ENCODE measurements at regions not wholly inside any gene's neighbourhood (a gene's known extent, or its start where the extent isn't known, plus 50 kb on each side); places are given as distances from the start of the nearest gene placed in this dataset.

DNA sequence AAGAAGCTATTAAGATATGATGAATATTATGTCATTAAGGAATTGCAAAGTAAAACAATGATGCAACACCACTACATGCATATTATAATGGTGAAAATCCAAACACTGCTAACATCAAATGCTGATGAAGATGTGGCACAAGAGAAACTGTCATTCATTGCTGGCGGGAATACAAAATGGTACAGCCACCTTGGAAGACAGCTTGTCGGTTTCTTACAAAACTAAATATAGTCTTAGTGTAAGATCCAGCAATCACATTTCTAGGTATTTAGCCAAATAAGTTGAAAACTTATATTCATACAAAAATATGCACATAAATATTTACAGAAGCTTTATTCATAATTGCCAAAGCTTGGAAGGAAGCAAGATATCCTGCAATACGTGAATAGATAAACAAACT is 114.9 kb upstream of the EDNRB start:
- Histone ChIP-seq H3F3A (ENCODE audit: control insufficient read depth, insufficient read depth) (no peaks in the 10 kb centered on the region), H3K9me3 (ENCODE audit: control insufficient read depth, insufficient read depth, low read length) (no peaks in the 10 kb centered on the region), H3K36me3 (ENCODE audit: control insufficient read depth, low read length) (no peaks in the 10 kb centered on the region), H3K27me3 (ENCODE audit: control insufficient read depth, low read length) (no peaks in the 10 kb centered on the region), H3K9me2 (replicated peaks; ENCODE audit: control insufficient read depth, low read length) (no peaks in the 10 kb centered on the region), H3K4me1 (ENCODE audit: control insufficient read depth, low read length) (no peaks in the 10 kb centered on the region), H3K4me2 (ENCODE audit: low read length) (no peak overlapping the region), H4K20me1 (ENCODE audit: control insufficient read depth, insufficient read depth, low read depth, low read length) (no peaks in the 10 kb centered on the region), H3K79me2 (ENCODE audit: control insufficient read depth, low read length) (no peaks in the 10 kb centered on the region), H3K27ac (ENCODE audit: low read depth, low read length) (no peak overlapping the region), H3K4me3 (ENCODE audit: low read length) (no peak overlapping the region)
- TF ChIP-seq, protein P1, sequence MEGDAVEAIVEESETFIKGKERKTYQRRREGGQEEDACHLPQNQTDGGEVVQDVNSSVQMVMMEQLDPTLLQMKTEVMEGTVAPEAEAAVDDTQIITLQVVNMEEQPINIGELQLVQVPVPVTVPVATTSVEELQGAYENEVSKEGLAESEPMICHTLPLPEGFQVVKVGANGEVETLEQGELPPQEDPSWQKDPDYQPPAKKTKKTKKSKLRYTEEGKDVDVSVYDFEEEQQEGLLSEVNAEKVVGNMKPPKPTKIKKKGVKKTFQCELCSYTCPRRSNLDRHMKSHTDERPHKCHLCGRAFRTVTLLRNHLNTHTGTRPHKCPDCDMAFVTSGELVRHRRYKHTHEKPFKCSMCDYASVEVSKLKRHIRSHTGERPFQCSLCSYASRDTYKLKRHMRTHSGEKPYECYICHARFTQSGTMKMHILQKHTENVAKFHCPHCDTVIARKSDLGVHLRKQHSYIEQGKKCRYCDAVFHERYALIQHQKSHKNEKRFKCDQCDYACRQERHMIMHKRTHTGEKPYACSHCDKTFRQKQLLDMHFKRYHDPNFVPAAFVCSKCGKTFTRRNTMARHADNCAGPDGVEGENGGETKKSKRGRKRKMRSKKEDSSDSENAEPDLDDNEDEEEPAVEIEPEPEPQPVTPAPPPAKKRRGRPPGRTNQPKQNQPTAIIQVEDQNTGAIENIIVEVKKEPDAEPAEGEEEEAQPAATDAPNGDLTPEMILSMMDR (IDR thresholded peaks at IDR 0.05; ENCODE audit: low read depth, low read length, poor library complexity, severe bottlenecking): no peak
- no peak for TF ChIP-seq EZH2phosphoT487 (IDR thresholded peaks at IDR 0.05; ENCODE audit: borderline replicate concordance, low read length)

- H3F3A ChIP-seq (ENCODE audit: control insufficient read depth, insufficient read depth): no peaks in the 10 kb centered on the region
- H3K27me3 ChIP-seq (ENCODE audit: control insufficient read depth, low read length): no peaks in the 10 kb centered on the region
- H4K20me1 ChIP-seq (ENCODE audit: control insufficient read depth, insufficient read depth, low read depth, low read length): no peaks in the 10 kb centered on the region
- no peak overlapping the region for H3K27ac ChIP-seq (ENCODE audit: low read depth, low read length)
- no peaks in the 10 kb centered on the region for H3K9me3 ChIP-seq (ENCODE audit: control insufficient read depth, insufficient read depth, low read length)
- H3K4me3 ChIP-seq (ENCODE audit: low read length): no peak overlapping the region
- H3K9me2 ChIP-seq (replicated peaks; ENCODE audit: control insufficient read depth, low read length): no peaks in the 10 kb centered on the region
- TF ChIP-seq, protein P1 (IDR thresholded peaks at IDR 0.05; ENCODE audit: low read depth, low read length, poor library complexity, severe bottlenecking): no peak
- TF ChIP-seq EZH2phosphoT487 (IDR thresholded peaks at IDR 0.05; ENCODE audit: borderline replicate concordance, low read length): no peak
- no peak overlapping the region for H3K4me2 ChIP-seq (ENCODE audit: low read length)
- no peaks in the 10 kb centered on the region for H3K4me1 ChIP-seq (ENCODE audit: control insufficient read depth, low read length)
- no peaks in the 10 kb centered on the region for H3K79me2 ChIP-seq (ENCODE audit: control insufficient read depth, low read length)
- no peaks in the 10 kb centered on the region for H3K36me3 ChIP-seq (ENCODE audit: control insufficient read depth, low read length)
Measured at GRCh38 chr13:78032132-78032531, 113.5 kb upstream of the EDNRB start.

DNA sequence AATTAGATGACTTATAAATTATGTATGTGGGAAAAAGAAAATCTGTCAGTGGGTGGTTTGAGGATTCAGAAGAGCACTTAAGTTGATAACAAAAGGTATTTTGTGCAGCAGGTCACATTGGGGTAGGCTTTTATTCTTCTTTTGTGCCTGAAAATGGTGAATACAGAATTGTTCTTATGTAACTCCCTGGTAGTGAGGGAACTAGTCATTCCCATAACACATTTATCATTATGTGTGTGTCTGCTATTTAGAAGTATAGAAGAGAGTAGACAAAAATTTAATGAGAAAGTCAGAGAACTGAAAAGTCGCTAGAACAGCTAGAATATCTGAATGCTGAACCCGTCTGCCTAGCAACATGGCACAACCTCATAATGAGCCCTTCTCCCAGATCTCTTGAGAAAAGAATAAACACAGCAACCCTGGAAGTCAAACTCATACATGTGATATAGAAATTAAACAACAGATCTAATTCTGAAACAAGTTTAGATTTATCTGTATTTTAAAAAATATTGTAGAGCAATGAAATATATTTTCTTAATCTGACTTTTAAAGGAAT is 111.8 kb upstream of the EDNRB start:
- no peaks in the 10 kb centered on the region for H3F3A ChIP-seq (ENCODE audit: control insufficient read depth, insufficient read depth)
- H3K36me3 ChIP-seq (ENCODE audit: control insufficient read depth, low read length): no peaks in the 10 kb centered on the region
- no peaks in the 10 kb centered on the region for H3K27me3 ChIP-seq (ENCODE audit: control insufficient read depth, low read length)
- H3K79me2 ChIP-seq (ENCODE audit: control insufficient read depth, low read length): no peaks in the 10 kb centered on the region
- H3K4me1 ChIP-seq (ENCODE audit: control insufficient read depth, low read length): no peaks in the 10 kb centered on the region
- no peak overlapping the region for H3K27ac ChIP-seq (ENCODE audit: low read depth, low read length)
- H3K9me2 ChIP-seq (replicated peaks; ENCODE audit: control insufficient read depth, low read length): no peaks in the 10 kb centered on the region
- no peak overlapping the region for H3K4me2 ChIP-seq (ENCODE audit: low read length)
- H4K20me1 ChIP-seq (ENCODE audit: control insufficient read depth, insufficient read depth, low read depth, low read length): no peaks in the 10 kb centered on the region
- no peaks in the 10 kb centered on the region for H3K9me3 ChIP-seq (ENCODE audit: control insufficient read depth, insufficient read depth, low read length)
- H3K4me3 ChIP-seq (ENCODE audit: low read length): no peak overlapping the region
- no peak for TF ChIP-seq EZH2phosphoT487 (IDR thresholded peaks at IDR 0.05; ENCODE audit: borderline replicate concordance, low read length)
- TF ChIP-seq, protein P1 (IDR thresholded peaks at IDR 0.05; ENCODE audit: low read depth, low read length, poor library complexity, severe bottlenecking): no peak

Data from DOHH2 (cell line).